GM18858 (cell line): ENCODE measurements at regions not wholly inside any gene's neighbourhood (a gene's known extent, or its start where the extent isn't known, plus 50 kb on each side); places are given as distances from the start of the nearest gene placed in this dataset.
"Not testable (repeated sequence)": the region's sequence is repeated elsewhere in the genome, so short reads cannot be mapped to it uniquely, and the experiment has no call there.

Source experiments
- ATAC-seq: cut with Tn5 transposase; IDR thresholded peaks from one replicate; pipeline ENCODE4 v1.9.1; 2021; ENCODE audit not compliant: unreplicated experiment

DNA sequence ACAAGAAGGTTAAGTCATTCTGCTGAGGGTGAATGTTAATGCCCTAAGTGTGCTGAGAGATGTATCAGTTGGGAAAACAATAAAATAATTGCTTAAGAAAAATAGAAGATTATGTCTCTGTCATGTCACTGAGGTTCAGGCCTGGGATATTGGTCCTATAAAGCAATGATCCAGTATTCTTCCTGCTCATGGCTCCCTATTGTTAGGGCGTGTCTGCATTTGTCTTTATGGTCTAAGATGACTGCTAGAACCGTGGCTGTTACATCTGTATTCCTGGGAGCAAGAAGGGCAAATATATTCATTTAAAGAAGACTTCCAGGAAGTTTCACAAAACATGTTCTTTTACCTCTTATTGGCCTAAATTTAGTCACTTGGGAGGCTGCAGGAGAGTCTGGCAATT, 125.0 kb downstream of the KCNE4 start:
- no peak for ATAC-seq

DNA sequence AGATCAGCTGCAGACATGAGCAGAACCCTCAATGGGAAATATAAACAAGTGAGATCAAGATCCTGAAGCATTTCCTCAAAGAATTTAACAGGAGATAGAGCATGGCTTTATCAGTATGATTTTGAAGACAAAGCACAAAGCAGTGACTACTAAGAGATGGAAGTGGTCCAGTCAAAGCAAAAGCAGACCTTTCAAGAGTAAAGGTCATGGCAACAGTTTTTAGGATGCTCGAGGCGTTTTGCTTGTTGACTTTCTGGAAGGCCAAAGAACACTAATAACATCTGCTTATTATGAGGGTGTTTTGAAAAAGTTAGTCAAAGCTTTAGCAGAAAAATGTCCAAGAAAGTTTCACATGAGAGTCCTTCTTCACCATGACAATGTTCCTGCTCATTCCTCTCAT, 128.5 kb downstream of the KCNE4 start:
- ATAC-seq, result no peak

DNA sequence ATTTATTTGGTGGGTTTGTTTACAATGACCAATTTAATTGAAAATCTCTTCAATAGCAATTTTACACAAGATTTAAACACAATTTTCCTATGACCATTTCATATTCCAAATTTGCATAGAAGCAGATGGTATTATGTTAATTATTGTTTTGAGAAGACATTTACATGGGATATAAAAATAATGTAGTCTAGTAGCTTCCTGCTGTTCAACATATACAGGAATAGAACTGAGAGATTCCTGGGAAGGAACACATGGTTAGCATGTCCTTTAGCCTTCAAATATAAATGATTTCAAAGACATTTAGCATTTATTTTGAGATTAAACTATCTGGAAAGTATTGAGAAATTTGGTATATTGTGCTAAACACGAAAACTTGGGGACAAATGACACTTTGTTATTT, 129.6 kb downstream of the KCNE4 start:
- ATAC-seq, result no peak

DNA sequence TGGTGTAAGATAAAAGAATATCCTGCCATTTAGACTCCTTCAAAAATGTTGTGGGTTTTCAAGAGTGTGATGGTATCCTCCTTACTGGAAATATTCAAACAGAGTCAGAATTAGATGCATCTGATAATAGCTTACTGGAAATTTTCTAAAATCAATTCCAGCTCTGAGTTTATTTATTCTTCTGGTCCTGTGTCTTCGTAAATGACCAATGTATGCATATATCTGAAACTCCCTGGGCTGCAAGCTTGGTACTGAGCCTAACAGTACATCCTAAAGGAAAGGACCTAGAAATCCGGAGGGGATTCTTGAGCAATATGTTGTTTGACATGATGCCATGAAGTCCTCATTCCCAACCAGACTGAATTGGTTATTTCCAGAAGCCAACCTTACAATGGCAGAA, 130.4 kb downstream of the KCNE4 start:
- ATAC-seq, result no peak

DNA sequence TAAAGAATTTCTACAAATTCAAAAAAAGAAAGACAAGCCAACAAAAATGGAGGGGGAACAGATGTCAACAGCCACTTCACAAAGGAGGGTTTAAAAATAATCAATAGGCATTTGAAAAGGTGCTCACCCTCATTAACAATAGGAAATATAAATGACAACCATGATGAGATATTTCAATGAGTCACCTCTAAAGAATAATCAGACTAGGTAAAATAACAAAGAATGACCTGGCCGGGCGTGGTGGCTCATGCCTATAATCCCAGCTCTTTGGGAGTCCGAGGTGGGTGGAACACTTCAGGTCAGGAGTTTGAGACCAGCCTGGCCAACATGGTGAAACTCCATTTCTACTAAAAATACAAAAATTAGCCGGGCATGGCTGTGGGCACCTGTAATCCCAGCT, 133.6 kb downstream of the KCNE4 start:
- no peak for ATAC-seq

DNA sequence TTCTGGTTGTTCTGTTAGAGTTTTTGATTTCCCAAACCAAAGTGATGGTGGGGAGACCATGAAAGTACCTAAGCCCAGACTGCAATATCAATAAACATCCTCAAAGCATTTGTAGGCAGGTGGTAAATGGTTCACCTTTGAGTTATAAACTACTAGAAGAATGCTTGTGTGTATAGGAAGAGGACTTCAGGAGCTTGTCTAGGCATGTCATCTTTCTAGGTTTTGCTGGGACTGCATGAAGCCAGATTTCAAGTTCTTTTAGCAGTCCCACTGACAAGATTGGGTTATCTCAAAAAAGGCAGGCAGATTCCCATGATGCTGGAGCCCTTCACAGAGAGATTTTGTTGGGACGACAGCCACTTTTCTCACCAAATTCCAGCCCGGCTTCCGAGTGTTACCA, 135.3 kb downstream of the KCNE4 start:
- ATAC-seq, result no peak

DNA sequence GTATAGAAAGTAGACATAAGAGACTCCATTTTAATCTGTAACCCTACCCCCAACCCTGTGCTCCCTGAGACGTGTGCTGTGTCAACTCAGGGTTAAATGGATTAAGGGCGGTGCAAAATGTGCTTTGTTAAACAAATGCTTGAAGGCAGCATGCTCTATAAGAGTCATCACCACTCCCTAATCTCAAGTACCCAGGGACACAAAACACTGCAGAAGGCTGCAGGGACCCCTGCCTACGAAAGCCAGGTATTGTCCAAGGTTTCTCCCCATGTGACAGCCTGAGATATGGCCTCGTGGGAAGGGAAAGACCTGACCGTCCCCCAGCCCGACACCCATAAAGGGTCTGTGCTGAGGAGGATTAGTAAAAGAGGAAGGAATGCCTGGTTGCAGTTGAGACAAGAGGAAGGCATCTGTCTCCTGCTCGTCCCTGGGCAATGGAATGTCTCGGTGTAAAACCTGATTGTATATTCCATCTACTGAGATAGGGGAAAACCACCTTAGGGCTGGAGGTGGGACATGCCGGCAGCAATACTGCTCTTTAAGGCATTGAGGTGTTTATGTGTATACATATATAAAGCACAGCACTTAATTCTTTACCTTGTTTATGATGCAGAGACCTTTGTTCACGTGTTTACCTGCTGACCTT, 138.7 kb downstream of the KCNE4 start:
- ATAC-seq, result not testable (repeated sequence)

DNA sequence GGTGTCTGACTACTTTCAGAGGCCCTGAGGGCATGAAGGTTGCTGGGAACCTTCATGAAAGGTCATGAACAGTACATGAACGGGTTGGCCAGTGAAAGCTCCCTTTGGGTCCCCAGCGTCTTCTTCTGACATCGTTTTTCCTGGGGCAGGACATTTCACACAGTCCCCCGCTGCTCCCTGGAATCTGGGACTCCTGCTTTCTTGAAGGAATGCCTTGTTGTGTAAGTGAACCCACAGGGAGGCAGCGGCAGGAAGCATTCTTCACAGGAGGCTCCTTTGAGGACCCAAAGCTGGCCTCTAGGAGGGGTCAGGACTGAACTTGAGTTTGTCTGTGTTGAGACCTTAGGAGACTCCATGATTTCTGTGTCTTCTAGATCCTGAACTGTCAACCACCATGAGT, 144.3 kb downstream of the KCNE4 start:
- ATAC-seq, result no peak

DNA sequence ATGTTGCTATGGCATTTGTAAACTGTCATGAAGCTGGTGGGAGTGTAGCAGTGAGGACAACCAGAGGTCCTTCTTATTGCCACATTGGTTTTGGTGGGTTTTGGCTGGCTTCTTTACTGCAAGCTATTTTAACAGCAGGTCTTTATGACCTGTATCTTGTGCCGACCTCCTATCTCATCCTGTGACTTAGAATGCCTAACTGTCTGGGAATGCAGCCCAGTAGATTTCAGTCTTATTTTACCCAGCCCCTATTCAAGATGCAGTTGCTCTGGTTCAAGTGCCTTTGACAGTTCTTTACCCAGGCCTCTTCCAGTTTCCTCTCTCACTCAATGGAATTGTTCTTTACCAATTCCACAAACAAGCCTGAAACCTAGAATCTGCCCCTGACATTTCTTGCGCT, 145.1 kb downstream of the KCNE4 start:
- ATAC-seq, result no peak

DNA sequence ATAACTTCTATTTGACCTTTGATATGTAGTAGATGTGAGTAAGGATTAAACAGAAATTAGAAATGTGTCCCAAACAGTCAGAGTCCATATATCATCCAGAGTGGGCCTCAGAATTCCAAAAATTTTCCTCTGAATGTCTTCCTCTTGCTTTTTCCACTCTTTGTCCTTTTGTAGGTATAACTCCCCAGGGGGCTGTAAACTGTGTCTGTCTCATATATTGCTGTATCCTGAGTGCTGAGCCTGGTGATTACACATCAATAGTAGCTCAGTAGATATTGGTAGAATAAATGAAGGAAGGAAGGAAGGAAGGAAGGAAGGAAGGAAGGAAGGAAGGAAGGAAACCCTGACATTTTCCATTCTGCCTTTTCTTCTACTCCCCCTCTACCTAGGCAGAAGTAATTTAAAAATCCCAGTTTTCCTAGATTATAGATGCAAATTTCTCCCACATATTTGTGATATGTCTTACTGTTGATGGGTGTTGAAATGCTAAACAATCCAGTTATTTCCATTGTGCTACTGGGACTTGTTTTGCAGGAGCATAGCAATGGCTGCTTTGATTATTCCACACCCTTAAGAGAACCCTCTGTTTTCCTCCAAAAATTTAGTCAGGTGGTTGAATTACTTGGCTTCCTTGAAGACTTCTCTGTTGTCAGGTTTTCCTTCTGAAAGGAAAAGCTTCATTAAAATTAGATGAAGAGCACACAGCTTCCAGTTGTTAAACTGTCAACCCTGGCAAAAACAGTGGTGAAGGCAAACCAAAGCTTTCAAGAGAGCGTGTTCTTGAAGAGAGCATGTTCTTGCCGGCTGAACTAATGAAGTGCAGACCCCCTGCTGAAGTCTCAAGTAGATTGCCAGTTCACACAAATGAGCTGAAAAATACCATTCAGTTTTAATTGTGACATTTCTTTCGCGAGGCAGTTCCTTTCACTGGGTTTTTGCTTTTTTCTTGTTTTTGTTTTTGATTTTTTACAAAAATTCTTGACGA, 147.8 kb downstream of the KCNE4 start:
- ATAC-seq, result no peak

DNA sequence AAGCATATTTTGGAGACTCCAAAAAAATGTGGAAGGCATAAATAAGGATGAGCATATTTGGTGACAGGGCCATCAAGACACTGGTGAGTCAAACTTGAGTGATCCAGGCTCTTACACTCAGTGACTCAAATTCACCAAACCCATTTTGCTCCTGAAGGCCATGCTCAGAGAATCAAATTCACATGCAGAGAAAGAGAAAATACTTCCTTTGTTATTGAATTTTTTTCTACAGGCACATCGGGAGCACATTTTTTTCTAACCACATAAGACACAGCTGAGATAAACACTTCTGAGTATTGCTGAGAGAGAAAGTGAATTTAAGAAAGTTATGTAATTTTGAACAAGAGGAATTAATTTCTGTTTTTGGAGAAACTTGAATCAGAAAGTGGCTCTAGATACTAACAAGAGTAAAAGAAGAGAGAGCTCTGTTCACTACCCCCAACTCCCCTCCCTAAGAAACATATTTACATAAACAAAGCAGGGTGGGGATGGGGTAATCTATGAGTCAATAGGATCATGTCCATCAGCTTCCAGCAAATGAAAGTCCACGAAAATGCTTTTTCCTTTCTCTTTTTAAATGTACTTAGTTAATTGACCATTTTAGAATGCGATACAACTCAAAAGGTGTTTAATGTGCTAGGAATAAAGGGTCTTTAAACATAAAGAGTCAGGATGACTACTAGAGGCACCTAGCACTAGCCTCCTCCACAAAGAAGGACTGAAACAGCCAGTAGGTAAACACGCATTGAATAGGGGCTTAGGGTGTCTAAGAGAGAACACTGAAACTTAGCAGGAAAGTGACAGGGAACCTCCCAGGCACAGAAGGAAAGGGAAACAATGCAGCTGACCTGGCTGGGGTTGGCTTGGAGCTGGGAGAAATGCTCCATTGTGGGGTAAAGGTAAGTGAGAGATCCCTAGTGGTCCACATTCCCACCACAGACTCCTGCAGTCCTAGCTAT, 152.3 kb downstream of the KCNE4 start:
- no peak for ATAC-seq

DNA sequence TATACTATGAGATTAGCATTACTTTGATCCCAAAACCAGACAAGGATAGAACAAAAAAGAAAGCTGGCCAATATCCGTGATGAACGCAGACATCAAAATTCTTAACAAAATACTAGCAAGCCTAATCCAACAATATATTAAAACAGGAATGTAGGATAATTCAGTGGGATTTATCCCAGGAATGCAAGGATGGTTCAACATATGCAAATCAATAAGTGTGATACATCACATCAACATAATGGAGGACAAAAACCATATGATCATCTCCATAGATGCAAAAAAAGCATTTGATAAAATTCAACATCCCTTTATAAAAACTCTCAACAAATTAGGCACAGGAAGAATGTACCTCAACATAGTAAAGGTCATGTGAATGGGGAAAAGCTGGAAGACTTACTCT, 158.5 kb downstream of the KCNE4 start:
- ATAC-seq, result no peak

DNA sequence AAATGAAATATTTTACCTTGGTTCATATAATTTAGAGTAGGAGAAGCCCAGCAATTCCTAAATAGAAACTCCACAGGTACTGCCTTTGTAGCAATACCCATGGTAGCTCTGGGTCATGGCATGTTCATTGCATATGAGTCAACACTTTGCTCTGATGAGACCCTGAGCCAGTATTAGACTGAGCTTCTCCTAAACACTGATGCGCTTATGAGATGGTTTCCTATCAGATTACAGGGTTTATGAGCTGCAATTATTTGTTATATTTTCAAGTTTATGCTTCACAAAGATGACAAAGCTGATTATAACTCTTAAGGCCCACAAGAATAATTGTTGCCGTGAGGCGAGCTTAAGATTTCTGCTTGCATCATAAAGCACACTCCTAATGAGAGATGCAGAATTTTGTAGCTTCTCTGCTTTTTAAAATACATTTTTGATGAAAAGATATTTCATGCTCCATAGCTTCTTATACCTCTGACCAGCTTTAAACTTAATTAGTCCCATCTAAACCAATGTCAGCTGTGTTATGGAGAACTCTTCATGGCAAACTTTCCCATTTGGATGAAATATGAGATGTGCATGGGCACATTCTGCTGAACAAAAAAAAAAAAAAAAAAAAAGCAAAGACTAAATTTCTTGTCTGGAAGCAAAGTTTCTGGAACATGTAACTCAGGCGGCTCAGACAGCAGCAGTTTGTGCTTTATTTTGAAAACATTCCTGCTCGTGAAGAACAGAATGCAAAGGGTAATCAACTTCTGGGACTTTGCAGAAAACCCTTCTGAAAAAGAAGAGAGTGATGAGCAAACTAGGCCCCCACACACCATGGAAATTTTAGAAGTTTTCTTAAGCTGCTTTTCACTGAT, 162.6 kb downstream of the KCNE4 start:
- ATAC-seq, result no peak

DNA sequence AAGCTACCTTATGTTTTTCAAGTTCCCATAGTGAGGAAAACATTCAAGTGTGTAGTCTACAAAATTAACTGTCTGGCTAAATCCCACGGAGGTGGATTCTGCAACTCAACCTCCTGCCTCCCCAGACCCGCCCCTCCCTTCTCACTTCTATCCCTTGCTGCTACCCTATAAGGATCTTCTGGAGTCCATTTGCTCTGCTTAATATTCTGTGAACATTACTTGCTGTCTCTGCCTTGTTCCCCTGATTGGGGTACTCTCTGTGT, 163.2 kb downstream of the KCNE4 start:
- no peak for ATAC-seq

DNA sequence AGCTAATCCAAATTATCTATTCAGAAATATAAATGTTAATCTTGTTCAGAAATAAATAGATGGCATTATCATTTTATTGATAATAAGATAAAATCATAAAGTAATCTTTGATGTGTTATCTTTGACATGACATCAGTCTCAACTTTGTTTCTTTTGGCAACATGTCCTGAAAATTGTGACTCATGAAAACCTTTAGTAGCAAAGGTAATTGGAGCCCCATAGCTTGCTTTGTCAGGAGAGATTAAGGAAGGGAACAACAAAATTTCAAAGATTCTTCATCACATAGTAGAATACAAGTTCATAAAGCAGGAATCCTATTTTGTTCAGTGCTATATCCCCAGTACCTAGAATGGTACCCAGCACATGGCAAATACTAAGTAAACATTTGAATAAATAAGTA, 165.4 kb downstream of the KCNE4 start:
- no peak for ATAC-seq

DNA sequence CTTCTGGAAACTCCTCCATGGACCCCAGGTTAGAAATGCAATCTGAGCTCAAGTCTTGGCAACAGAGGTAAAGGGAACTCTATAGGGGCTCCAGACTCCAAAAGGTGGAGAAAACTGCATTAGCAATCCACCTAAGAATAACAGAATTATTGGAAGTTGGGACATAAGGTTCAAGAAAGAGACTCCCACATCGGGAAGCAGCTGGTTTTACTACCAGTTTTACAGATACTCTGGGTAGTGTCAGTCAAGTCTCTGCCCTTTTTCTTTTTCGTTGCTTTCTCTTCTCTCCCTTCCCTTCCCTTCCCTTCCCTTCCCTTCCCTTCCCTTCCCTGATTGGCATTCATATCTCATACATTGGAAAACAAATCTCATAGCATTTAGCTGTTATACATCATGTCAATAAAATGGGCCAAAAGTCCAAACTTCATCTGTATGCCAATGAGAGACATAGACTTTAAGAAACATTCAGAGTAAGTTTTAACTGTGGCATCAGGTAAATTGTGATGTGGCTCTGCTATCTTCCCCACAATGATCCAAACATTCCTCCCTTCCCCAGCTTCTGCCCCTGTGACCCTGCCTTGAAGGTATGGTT, 166.7 kb downstream of the KCNE4 start:
- ATAC-seq, result no peak

DNA sequence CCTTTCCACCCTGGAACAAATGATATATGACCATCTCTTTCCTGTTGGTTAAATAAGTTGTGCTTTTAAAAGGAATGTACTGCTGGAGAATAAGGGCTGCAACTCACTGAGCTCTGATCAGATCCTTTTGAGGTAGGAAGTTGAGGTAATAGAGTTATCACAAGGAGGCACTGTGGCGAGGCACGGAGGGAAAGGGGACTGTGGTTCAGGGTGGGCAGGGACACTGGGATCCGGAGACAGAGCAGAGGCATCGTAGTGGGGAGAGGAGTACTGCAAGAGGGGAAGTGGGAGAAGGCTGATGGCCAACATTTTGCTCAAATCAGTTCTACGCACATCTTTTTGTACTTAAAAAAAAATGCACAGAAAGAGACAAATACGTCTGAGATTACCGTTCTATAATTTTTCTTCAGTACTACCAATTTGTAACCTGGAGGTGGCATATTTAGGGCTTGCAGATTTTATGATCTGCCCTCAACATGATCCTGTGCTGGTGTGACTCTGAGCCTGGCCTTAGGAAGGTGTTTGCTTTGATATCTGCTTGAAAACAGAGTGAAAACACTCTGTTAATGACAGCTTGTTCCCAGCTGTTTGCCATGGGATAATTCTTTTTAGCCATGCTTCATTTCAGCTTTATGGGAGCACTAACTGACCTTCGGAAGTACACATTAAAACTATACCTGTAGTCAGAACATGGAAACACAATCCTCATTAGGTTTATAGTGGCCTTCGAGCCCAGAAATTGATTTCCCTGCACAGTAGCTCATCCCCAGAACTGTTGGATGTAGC, 168.1 kb downstream of the KCNE4 start:
- ATAC-seq, result no peak

DNA sequence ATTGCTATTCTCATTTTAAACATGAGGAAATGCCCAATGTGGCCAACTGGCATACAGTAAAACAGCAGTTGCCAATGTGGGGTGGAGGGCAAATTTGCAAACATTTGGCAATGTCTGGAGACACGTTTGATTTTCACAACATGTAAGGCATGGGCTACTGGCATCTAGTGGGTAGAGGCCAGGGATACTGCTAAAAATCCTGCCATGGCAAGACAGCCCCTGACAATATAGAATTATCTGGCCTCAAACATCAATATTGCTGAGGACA, 168.6 kb downstream of the KCNE4 start:
- no peak for ATAC-seq

DNA sequence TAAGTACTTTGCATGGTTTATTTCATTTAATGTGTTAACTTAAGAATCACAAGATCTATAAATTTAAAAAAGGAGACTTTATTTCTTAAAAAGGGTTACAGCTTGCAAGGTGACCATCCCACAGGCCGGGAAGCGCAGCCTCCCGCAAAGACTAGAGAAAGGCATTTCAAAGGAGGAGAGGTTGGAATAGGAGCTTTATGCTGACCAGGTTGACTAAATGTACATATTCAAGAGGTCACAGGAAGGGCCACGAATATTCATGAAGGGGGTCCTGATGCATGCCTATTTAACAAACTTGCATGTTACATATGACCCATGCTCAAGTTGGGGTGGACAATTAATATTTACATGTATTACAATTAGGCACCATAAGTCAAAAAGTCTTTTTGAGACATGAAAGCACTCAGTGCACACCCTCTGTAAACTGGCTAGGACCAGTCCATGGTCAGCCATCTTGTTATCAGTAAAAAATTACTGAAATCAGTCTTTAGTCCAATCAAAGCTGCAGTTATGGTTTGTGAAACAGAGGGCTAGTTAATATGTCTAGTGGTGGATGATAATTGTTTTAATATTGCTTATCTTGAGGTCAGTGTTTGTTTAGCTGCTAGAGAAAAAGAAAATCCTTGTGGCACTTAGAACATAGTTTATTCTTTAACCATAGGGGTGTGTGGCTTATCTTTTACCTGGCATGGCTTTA, 169.3 kb downstream of the KCNE4 start:
- ATAC-seq, result no peak
